ENCODE measurements at regions not wholly inside any gene's neighbourhood (a gene's known extent, or its start where the extent isn't known, plus 50 kb on each side); places are given as distances from the start of the nearest gene placed in this dataset.
"Not testable (repeated sequence)": the region's sequence is repeated elsewhere in the genome, so short reads cannot be mapped to it uniquely, and the experiment has no call there.

DNA sequence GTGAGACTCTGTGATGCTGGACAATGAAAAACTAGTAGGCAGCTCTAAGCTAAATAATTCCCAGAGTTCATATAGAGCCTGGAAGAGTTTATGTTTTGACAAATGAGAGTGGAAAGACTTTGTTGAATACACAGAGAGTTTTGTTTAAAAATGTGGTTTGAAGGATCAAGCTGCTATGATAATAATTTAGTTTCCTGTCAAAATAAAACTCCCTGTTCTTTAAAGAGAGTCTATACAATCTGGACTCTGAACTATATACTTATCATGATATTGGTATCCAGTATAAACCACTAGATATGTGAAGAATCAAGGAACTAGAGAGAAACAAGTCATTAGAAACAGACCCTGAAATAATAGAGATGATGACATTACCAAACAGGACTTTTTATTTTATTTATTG is 158.6 kb downstream of the C4orf33 start:
- DNase-seq (ENCODE audit: low spot score): no peak

DNA sequence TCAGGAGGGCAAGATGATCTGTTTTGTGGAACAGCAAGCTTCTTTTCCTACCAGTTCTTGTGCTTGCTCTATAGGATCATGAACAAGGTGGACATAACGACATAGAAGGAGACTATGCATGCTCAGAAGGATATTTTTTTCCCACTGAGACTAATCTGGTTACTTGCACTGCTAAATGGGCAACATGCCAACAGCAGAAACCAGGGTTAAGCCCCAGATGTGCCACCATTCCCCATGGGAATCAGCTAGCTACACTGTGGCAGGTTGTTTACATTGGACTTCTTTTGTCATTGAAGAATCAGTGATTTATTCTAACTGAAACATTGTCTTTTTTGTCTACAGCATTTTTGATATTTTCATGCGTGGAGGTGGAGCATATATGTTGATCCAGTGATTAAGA is 165.6 kb downstream of the C4orf33 start:
- no peak for DNase-seq (ENCODE audit: low spot score)

DNA sequence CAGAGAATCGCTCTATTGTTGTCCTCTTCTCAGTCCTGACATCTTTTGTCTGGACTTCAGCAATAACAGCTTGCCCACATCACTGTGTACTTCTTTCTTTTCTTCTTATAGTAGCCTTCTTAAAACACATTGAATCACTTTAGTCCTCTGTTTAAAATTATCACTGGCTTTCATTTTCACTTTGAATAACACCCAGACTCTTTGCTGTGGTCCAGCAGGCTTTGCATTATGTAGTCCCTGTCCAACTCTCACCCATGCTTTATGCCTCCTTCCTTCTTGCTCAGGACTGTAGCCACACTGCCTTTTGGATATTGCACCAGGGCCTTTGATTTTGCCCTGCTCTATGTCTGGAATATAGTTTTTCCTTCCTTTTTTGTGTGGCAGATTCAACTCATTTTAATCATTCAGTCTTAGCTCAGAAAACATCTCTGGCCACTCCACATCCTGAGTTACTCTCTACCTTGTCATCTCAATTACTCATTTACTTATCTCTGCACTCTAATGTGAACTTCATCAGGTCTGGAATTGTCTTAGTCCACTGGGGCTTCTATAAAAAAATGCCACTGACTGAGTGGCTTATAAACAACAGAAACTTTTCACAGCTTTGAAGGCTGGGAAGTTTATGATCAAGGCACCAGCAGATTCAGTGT is 168.2 kb downstream of the C4orf33 start:
- DNase-seq (ENCODE audit: low spot score): no peak

DNA sequence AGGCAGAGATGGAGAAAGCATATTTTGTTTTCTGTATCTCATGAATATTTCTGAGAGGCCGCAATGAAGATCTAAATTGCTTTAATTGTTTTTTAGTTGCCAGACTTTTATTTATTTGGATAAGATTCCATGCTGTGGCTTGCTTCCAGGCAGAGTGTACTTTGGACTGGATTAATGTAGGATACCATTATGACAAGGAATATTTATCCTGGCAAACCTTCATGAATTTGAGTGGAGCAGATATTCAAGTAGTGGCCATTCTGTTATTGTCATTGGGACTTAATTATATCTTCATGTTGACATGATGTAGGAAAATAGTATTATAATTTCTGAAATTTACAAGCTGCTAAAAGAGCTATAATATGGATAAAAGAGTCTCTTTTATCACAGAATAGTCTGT is 182.9 kb downstream of the C4orf33 start:
- no peak for DNase-seq (ENCODE audit: low spot score)

DNA sequence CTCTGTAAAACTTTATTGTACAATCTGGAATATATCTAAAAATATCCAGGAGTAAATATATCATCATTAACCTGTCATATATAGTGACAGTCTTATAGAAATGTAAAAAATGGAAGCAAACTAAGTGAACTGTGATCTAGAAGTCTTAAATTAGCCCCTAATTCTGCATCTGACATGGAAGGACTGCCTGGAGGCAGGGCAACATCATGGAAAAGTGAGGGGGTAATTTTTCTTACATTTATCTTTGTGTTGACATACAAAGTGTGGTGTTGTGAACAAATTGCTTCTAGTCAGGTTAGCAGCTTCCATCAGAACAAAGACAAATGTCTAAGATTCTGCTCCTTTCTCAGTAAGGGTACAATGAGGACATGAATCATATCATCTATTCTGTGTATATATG is 186.3 kb downstream of the C4orf33 start:
- DNase-seq (ENCODE audit: low spot score): no peak

DNA sequence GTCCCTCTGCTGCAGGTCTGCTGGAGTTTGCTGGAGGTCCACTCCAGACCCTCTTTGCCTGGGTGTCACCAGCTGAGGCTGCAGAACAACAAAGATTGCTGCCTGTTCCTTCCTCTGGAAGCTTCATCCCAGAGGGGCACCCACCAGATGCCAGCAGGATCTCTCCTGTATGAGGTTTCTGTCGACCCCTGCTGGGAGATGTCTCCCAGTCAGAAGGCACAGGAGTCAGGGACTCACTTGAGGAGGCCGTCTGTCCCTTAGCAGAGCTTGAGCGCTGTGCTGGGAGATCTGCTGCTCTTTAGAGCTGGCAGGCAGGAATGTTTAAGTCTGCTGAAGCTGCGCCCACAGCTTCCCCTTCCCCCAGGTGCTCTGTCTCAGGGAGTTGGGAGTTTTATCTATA is 196.2 kb downstream of the C4orf33 start:
- not testable (repeated sequence) for DNase-seq (ENCODE audit: low spot score)

DNA sequence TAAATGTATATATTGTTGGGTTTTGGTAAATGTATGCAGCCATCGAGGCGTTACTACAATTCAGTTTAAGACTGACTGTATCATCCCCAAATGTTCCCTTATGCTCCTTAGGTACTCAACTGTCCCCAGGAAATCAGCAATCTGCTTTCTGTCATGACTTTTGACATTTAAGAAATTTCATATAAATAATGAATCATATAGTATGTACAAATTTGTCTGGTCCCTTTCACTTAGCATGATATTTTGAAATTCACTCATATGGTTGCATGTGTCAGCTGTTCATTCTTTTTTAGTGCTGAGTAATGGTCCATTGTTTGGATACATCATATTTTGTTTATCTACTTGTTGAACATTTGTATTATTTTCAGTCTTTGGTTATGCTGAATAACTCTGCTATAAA is 218.8 kb downstream of the C4orf33 start:
- DNase-seq (ENCODE audit: low spot score): no peak

DNA sequence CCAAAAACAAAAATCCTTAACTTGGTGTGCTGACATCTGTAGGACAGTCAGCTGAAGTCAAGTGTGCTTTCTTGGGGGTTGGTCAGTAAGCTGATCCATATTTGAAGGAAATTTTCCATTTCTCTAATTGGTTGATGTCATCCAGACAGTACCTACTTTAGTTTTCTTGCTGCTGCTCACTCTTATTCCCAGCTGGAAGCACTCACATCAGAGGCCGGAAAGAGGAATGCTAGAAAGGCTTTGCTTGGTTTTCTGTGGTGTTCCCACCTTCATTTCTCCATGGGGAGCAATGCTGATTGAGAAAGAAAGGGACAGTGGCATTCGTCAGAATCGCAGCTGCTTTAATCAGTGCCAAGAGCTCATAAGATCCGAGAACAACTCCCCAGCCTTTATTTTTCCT is 227.0 kb downstream of the C4orf33 start:
- DNase-seq (ENCODE audit: low spot score): no peak

DNA sequence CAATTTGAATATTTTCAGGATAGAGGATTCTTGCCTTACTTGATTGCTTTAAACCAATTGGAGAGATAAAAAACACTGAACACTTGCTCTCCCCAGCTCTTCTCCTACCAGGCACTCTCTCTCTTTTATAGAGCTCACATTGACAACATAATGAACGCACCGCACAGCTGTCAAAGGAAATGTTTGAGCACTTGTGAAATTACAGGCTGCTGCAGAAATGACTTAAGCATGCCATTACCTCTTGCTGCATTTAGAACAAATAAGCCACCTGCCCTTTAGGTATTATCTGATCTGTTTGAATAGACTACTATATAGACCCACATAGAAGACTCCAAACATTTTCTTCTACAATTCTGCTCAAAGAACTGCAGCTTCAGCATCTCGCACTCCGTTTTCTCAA is 227.7 kb downstream of the C4orf33 start:
- DNase-seq (ENCODE audit: low spot score): no peak

DNA sequence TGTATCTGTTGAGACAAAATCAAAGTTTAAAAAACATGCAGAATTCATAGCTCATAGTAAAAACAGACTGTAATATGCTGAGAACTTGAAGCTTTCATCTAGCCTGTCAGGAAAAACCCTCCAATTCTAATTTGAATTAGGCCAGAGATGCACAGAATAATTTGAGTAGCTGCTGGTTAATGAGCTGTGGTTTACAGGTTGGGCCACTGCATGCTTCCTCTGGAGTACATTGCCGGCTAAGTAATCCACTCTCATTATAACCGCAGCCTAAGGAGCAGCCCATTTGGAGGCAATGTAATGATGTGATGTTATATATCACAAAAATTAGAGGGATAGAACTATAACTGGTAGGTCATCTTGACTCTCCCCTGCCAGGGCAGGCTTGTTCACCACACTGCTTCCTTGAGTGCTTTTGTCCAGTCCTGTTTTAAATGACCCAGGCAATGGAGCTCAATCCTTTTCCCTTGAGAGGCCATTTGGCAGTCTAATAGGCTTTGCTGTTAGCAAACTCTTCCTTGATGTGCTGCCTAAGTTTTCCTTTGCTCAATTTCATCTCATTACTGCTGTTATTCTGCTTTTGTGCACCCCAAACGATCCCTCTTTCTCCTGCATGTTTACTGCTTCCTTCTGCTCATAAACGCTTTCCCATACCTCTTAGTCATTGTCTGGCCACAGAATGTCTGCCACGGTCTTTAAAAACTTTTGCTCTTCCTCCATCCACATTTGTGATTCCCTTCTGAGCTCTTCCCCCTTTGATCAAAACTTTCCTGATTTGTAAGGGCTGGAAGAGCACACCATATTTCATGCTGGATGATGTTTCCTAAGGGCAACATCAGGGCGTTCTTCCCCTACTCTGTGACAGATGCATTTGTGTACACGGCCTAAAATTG is 230.9 kb downstream of the C4orf33 start:
- no peak for DNase-seq (ENCODE audit: low spot score)

DNA sequence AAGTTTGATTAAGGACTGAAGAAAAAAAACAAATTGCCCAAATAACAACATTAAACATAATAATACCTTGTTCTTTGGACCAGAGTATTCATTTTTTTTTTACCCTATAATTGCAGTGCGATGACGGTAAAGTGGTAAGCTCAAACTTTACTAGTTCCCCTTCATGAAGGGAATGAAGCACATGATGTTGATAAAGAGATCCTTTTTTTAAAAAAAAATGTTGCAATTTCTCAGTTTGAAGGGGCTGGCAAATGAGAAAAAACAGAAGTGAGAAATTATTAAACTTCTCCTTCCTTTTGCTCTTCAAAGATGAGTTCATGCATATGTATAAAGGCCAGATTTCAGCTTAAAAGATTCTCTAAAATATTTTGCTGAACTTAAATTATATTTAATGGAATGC is 231.7 kb downstream of the C4orf33 start:
- no peak for DNase-seq (ENCODE audit: low spot score)

DNA sequence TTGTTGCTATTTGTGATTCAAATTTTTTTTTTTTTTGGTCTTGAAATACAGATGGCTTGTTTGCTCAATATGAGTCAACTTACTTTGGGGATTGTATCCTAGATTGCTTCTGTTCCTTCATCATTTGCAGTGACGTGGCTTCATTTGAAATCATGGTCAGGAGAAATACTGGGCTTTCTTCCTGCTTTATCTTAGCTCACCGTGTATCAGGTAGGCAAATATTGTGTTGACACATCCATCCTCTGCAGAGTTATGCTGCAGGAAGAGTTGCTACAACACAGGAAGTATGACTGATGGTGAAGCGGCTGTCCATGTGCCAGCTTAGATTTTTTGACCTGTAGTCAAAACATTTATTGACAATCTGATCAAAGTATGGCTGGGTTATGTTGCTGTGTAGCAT is 232.2 kb downstream of the C4orf33 start:
- DNase-seq (ENCODE audit: low spot score): no peak

DNA sequence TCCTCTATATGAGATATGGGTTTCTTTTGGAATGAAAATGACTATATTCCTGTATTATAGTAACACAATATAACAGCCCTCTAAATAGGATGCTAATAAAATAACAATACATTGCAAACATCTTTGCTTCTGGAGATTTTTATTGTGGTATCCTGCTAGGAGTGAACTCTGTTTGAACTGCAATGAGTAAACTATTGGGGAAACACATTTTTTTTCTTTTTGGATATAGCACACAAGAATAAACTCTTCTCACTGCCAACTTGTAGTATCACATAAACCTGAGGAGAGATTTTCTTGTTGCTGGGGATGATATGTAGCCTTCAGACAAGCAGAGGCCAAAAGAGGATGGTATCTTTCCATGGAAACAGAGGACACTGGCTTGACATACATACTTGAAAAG is 238.2 kb downstream of the C4orf33 start:
- no peak for DNase-seq (ENCODE audit: low spot score)

DNA sequence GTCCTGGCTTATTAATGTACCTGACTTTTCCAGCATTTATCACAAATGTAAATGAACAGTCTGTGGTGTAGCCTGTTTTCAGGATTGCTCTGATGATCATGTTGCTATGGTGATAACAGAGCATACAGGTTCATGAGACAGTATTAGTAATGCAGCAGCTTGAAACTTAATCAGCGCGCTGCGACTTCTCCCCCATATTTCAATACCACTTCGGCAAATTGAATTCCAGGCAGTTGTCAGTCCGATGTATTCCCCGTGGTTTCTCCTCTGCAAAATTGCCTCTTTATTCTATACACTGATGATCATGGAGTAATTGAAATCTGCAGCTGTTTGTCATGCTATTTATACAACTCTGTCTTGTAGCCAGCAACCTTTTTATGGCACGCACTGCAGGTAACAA is 239.3 kb downstream of the C4orf33 start:
- no peak for DNase-seq (ENCODE audit: low spot score)

DNA sequence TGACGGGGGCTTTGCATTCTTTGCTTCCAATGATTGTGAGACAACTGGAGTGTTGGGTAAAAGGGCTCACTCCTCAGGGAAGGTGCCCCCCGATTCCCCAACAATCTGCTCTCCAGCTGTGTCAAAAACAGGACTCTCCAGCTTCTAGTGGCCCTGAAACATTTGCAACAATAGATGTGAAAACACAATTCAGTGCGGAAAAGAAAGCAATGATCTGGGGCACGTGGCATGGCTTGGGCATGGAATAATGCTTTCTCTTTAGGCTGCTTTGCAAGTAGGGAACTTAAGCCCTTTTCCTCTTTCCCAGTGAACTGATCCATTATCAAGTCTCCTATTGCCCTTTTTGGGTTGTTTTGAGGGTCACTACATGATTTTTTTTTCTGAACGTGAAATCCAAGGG is 239.9 kb downstream of the C4orf33 start:
- no peak for DNase-seq (ENCODE audit: low spot score)

DNA sequence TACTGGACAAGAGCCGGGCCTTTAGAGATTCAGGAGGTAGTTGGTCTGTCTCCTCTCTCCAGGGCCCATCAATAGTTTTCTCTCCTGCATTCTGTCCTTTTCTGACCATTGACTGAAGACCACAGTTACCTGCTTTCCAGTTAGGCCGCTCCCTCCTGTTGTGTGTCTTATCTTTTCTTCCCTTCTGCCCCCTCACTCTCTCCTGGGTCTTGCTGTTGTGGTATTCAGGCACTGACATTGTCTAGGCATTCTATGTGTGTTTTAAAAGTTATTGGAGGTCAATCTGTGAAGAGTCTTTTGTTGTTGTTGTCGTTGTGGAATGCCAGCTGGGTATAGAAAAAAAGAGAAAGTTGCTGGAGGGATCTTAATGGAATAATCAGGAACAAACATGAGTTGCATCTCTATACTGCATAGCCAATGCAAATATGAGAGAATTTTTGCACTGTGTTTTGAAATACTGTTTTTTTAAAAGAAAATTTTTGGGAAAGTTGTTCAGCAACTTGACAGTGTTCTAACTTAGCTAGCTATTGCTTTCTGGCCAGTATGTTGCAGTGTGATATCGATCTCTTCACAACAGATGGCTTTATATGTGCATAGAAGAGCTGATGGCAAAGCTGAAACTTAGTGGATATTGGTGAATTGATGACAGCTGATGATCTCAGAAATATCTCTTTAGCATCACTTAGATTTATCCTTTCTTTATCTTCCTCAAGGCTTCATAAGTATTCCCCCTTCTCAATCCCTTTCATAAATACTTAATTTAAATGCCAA is 240.7 kb downstream of the C4orf33 start:
- DNase-seq (ENCODE audit: low spot score): no peak

DNA sequence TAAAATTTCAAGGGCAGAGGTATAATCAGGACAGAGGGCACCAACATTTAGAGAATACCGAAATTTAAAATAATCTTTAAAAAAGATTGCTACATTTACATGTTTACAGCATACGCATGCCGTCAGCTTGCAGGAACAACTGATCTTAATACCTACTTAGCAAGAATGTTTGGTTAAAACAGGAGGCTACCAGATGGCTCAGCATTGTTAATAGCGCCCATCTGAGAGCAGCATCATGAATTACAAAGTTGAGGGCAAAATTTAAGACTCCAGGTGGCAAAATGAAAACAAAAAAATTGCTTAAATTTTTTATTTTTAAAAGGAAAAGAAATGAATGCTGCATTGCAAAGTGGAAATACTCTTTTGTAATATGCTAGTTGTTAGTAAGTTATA is 241.3 kb downstream of the C4orf33 start:
- DNase-seq (ENCODE audit: low spot score): no peak

DNA sequence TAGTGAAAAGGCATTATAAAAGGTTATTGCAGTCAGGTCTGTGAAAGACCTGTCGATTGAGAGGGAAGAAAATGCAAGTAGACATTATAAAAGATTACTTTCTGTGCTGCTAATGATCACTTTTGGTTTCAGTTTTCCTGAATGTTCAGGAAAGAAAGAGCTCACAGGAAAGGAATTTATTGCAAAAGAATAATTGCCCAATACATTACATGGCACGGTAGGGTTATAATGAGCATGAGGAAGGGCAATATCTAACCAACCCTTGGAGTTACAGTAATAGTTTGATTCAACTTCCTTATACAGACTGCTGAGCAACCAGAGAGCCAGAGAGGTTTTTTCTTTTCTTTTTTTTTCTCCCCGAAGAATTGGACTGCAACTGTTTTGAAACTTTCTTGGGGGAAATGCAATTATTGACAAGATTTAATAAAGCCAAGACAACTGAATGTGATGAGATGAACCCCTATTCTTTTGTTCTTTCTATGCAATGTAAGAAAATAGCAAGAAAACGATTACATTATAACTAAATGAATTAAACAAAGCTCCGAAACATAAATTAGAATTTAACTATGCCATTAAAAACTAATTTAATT is 247.0 kb downstream of the C4orf33 start:
- no peak for DNase-seq (ENCODE audit: low spot score)

DNA sequence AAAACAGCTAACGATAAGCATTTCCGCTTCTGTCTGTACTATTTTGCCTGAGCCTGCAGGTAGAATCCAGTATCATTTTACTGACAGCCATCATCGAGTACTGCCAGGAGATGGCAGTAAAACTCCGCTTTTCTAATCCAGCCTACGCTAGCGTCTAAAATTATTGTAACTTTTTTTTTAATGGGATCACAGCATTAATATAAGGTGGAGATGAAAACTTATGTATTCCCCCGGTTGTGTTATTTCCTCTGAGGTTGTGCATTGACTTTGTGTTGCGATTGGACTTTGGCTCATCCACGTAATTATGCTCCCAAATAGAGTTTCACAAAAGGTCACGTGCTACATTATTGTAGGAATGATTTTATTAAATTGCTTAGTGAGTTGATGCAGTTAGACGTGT is 248.1 kb downstream of the C4orf33 start:
- DNase-seq (ENCODE audit: low spot score): no peak

DNA sequence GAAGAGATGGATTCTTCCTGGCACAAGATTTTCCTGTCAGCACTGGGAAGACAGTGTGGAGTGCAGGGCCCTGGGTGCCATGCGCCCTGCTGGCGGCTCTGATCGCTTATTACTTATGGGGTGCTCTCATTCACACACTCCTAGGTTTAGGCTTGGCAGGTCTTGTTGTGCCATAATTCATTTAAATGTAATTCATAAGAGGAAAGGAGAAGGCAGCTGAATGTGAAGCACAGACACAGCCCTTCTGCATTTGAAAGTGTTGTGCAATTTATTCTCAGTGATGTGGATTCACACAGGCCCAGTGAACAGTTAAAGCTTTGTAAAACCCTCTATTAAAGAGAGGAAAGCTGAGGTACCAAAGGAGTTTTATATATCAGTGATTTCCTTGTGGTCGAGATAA is 249.7 kb downstream of the C4orf33 start:
- DNase-seq (ENCODE audit: low spot score): no peak

DNA sequence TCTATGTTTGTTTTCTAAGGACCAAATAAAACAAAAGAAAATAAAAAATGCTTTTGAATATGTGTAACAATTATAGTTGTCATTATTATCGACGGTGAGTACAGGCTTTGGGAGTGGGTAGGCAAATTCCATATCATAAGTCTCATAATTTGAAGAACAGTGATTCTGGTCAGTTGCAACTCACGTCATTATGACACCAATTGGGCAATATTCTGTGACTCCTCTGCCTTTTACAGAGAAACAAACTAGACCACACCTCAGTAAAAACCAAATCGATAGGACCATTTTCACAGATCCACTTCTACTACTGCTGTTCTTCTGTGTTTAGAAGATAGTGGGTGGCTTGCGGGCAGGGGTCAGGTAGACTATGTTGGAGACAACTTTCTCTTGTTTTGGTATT is 250.1 kb downstream of the C4orf33 start:
- DNase-seq (ENCODE audit: low spot score): no peak

DNA sequence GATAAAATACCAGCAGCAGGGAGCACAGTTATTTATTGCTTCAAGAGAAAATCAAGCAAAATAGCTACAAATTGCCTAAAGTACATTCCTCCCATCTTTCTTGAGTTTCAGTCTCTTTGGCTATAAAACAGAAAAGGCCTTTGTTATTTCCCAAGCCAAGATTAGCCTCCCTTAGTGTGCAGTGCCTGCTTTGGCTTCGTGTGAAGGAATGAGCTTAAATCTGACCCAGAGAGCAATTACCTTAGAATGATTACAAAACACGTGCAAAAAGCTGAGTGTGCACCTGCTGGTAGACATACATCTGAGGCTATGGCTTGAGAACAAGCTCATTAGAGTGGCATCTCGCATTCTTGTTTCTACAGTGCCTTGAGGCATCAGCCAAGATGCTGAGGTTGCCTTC is 250.8 kb downstream of the C4orf33 start:
- DNase-seq (ENCODE audit: low spot score): no peak
